Uterus (tissue), 3 donors: ENCODE measurements at regions not wholly inside any gene's neighbourhood (a gene's known extent, or its start where the extent isn't known, plus 50 kb on each side); places are given as distances from the start of the nearest gene placed in this dataset.

Experiments used
- DNase-seq, 2 donors: peaks; one replicate each; pipeline ENCODE4 v3.0.0-alpha.2; 2019 to 2020
- H3K27ac ChIP-seq, 2 donors: fragments of 200-600 bp; sonication (generic); 1 replicate in 1 of 2; 2 replicates in 1 of 2; pipeline ENCODE4 v1.5.1; 2016 to 2018
- H3K27me3 ChIP-seq, 2 donors: fragments of 200-600 bp; sonication (generic); one replicate each; pipeline ENCODE4 v1.5.1; 2018 to 2019; ENCODE audit warnings: control low read depth in 1 of 2
- H3K36me3 ChIP-seq, 2 donors: fragments of 200-600 bp; sonication (generic); one replicate each; pipeline ENCODE4 v1.5.1; 2019; ENCODE audit warnings: control low read depth in 1 of 2
- H3K4me1 ChIP-seq, 2 donors: fragments of 200-600 bp; sonication (generic); one replicate each; pipeline ENCODE4 v1.5.1; 2018 to 2019; ENCODE audit warnings: control low read depth in 1 of 2
- H3K4me3 ChIP-seq, 2 donors: fragments of 200-600 bp; sonication (generic); 1 replicate in 1 of 2; 2 replicates in 1 of 2; pipeline ENCODE4 v1.5.1; 2018 to 2019; ENCODE audit warnings: mild to moderate bottlenecking in 1 of 2
- H3K9me3 ChIP-seq, 2 donors: fragments of 200-600 bp; sonication (generic); one replicate each; pipeline ENCODE4 v1.5.1; 2019; ENCODE audit warnings: control low read depth in 1 of 2
- CTCF ChIP-seq, 4 experiments: fragments of 200-600 bp in 2 of 4; fragments of 450-650 bp in 2 of 4; sonication (generic) in 2 of 4; IDR thresholded peaks; one replicate each; pipeline ENCODE4 v1.5.1; 2016 to 2019; ENCODE audit warnings: antibody characterized with exemption in 4 of 4, mild to moderate bottlenecking in 2 of 4, moderate library complexity in 1 of 4
- POLR2A ChIP-seq, 2 donors: fragments of 450-650 bp; IDR thresholded peaks; one replicate each; pipeline ENCODE4 v1.6.1; 2016; ENCODE audit warnings: antibody characterized with exemption in 2 of 2, mild to moderate bottlenecking in 1 of 2, moderate library complexity in 1 of 2
- intact Hi-C: fragments of 100-400 bp; cut with DNase I; formaldehyde crosslinking; loops from one replicate; pipeline ENCODE4 v1.15.1; 2023; ENCODE audit warnings: low total_unique reads
- donor health status: DM: yes; HTN: yes; CAD: no.

- Histone ChIP-seq H3K9me3 (no peaks in the 10 kb centered on the region), H3K27me3 (no peaks in the 10 kb centered on the region), H3K36me3 (no peaks in the 10 kb centered on the region), H3K4me1 (no peaks in the 10 kb centered on the region), H3K27ac (no peak overlapping the region), H3K4me3 (no peak overlapping the region)
- TF ChIP-seq CTCF (IDR thresholded peaks at IDR 0.05) (no peak), POLR2A (IDR thresholded peaks at IDR 0.05) (no peak)
- intact Hi-C loops, result no loop called here
- DNase-seq, result no peak
Measured at GRCh38 chr20:52799130-52799529, 173.0 kb upstream of the TSHZ2 start.

GRCh38 chr20:52798124-52798523, 174.0 kb upstream of the TSHZ2 start:
- TF ChIP-seq POLR2A (IDR thresholded peaks at IDR 0.05) (no peak), CTCF (IDR thresholded peaks at IDR 0.05) (no peak)

GRCh38 chr20:52794853-52795252, 177.3 kb upstream of the TSHZ2 start:
- intact Hi-C loops, result no loop called here
- H3K27me3 ChIP-seq, result no peaks in the 10 kb centered on the region
- no peaks in the 10 kb centered on the region for H3K4me1 ChIP-seq
- H3K27ac ChIP-seq, result no peak overlapping the region
- TF ChIP-seq CTCF (IDR thresholded peaks at IDR 0.05) (no peak), POLR2A (IDR thresholded peaks at IDR 0.05) (no peak)
- no peaks in the 10 kb centered on the region for H3K36me3 ChIP-seq
- DNase-seq, result no peak
- H3K4me3 ChIP-seq, result no peak overlapping the region
- no peaks in the 10 kb centered on the region for H3K9me3 ChIP-seq

More at GRCh38 chr20:52798124-52798523, 174.0 kb upstream of the TSHZ2 start:
- Histone ChIP-seq H3K4me3 (no peak overlapping the region), H3K9me3 (no peaks in the 10 kb centered on the region), H3K27me3 (no peaks in the 10 kb centered on the region), H3K27ac (no peak overlapping the region), H3K36me3 (no peaks in the 10 kb centered on the region), H3K4me1 (no peaks in the 10 kb centered on the region)
- DNase-seq, result no peak
- intact Hi-C loops, result no loop called here

GRCh38 chr20:52793339-52793963, 178.7 kb upstream of the TSHZ2 start:
- Histone ChIP-seq H3K27ac (no peak overlapping the region), H3K9me3 (no peaks in the 10 kb centered on the region), H3K4me1 (no peaks in the 10 kb centered on the region), H3K27me3 (no peaks in the 10 kb centered on the region), H3K36me3 (no peaks in the 10 kb centered on the region), H3K4me3 (no peak overlapping the region)
- intact Hi-C loops, result no loop called here
- no peak for DNase-seq
- no peak for TF ChIP-seq POLR2A (IDR thresholded peaks at IDR 0.05)
- TF ChIP-seq CTCF (IDR thresholded peaks at IDR 0.05), result no peak

- Histone ChIP-seq H3K27me3 (no peaks in the 10 kb centered on the region), H3K36me3 (no peaks in the 10 kb centered on the region), H3K9me3 (no peaks in the 10 kb centered on the region), H3K4me1 (no peaks in the 10 kb centered on the region), H3K4me3 (no peak overlapping the region), H3K27ac (no peak overlapping the region)
- TF ChIP-seq POLR2A (IDR thresholded peaks at IDR 0.05) (no peak), CTCF (IDR thresholded peaks at IDR 0.05) (no peak)
- DNase-seq, result no peak
- intact Hi-C loops, result no loop called here
Measured at GRCh38 chr20:52791091-52791490, 181.1 kb upstream of the TSHZ2 start.
